SK-N-SH (cell line): ENCODE measurements at regions not wholly inside any gene's neighbourhood (a gene's known extent, or its start where the extent isn't known, plus 50 kb on each side); places are given as distances from the start of the nearest gene placed in this dataset.

ENCODE experiments used
- CTCF ChIA-PET: fragments of 300-600, 350-600 bp; formaldehyde crosslinking; extraction: SDS; loops from one replicate; lab custom pipeline; 2021; lab: Yijun Ruan, JAX
- POLR2A ChIA-PET: fragments of 350-600 bp; sonication (Branson Sonifier 250); formaldehyde crosslinking; extraction: SDS; loops from one replicate; lab custom pipeline; 2020; ENCODE audit warnings: antibody characterized with exemption, inconsistent platforms; lab: Yijun Ruan, JAX
- DNase-seq: peaks from one replicate; pipeline ENCODE4 v3.0.0; 2012
- H2AFZ ChIP-seq: fragments of 200-600 bp; sonication (generic); 2 replicates; pipeline ENCODE4 v1.8.1; 2016; ENCODE audit warnings: antibody characterized with exemption, mild to moderate bottlenecking, low read depth
- H3F3A ChIP-seq: fragments of 200-600 bp; sonication (generic); replicated peaks from 2 replicates; pipeline ENCODE3; 2016; ENCODE audit warnings: antibody characterized with exemption, mild to moderate bottlenecking; ENCODE audit not compliant: insufficient read depth
- H3K27ac ChIP-seq, 2 experiments: fragments of 200-500 bp in 1 of 2; fragments of 200-600 bp in 1 of 2; sonication (Bioruptor generic) in 1 of 2; sonication (generic), shearing (Covaris generic) in 1 of 2; 2 replicates each; pipeline versions ENCODE4 v1.5.1 to v1.6.1; 2014 to 2016; ENCODE audit warnings: low read depth in 2 of 2, inconsistent platforms in 1 of 2, low read length in 1 of 2, mild to moderate bottlenecking in 1 of 2, mixed read lengths in 1 of 2
- H3K27me3 ChIP-seq: fragments of 200-600 bp; sonication (generic), shearing (Covaris generic); 2 replicates; pipeline ENCODE4 v1.6.1; 2016; ENCODE audit warnings: mixed run types; ENCODE audit not compliant: insufficient read depth
- H3K36me3 ChIP-seq, 2 experiments: fragments of 200-500 bp in 1 of 2; fragments of 200-600 bp in 1 of 2; sonication (Bioruptor generic) in 1 of 2; sonication (generic) in 1 of 2; replicated peaks in 1 of 2; 2 replicates each; pipeline versions ENCODE3 to v1.5.1; 2014 to 2016; ENCODE audit warnings: low read length in 1 of 2, mild to moderate bottlenecking in 1 of 2; ENCODE audit not compliant: insufficient read depth in 2 of 2, control insufficient read depth in 1 of 2
- H3K4me1 ChIP-seq, 2 experiments: fragments of 200-500 bp in 1 of 2; fragments of 200-600 bp in 1 of 2; sonication (Bioruptor generic) in 1 of 2; sonication (generic), shearing (Covaris generic) in 1 of 2; 2 replicates each; pipeline versions ENCODE4 v1.5.1 to v1.6.1; 2014 to 2016; ENCODE audit warnings: low read depth in 1 of 2, low read length in 1 of 2, mixed run types in 1 of 2; ENCODE audit not compliant: insufficient read depth in 2 of 2, control insufficient read depth in 1 of 2
- H3K4me2 ChIP-seq: fragments of 200-600 bp; sonication (generic), shearing (Covaris generic); 2 replicates; pipeline ENCODE4 v1.6.1; 2017; ENCODE audit warnings: mixed run types
- H3K4me3 ChIP-seq, 2 experiments: fragments of 200-500 bp in 1 of 2; fragments of 200-600 bp in 1 of 2; sonication (Bioruptor generic) in 1 of 2; sonication (generic), shearing (Covaris generic) in 1 of 2; 2 replicates each; pipeline versions ENCODE4 v1.5.1 to v1.8.1; 2014 to 2016; ENCODE audit warnings: low read depth in 2 of 2, inconsistent platforms in 1 of 2, low read length in 1 of 2, mild to moderate bottlenecking in 1 of 2, mixed read lengths in 1 of 2, moderate library complexity in 1 of 2
- H3K79me2 ChIP-seq: fragments of 200-600 bp; sonication (generic); 2 replicates; pipeline ENCODE4 v1.8.1; 2017; ENCODE audit warnings: mild to moderate bottlenecking; ENCODE audit not compliant: insufficient read depth
- H3K9ac ChIP-seq: fragments of 200-600 bp; sonication (generic); 2 replicates; pipeline ENCODE4 v1.6.1; 2017; ENCODE audit warnings: mixed run types
- H3K9me2 ChIP-seq: fragments of 200-600 bp; sonication (generic); 2 replicates; pipeline ENCODE4 v1.6.1; 2017; ENCODE audit warnings: mixed run types
- H3K9me3 ChIP-seq: fragments of 200-600 bp; sonication (generic); 2 replicates; pipeline ENCODE4 v1.6.1; 2017; ENCODE audit warnings: mixed run types, mild to moderate bottlenecking, moderate library complexity
- H4K20me1 ChIP-seq: fragments of 200-600 bp; sonication (generic); 2 replicates; pipeline ENCODE4 v1.6.1; 2017; ENCODE audit warnings: mild to moderate bottlenecking, mixed run types; ENCODE audit not compliant: insufficient read depth
- CHD2 ChIP-seq: fragments of 150-350 bp; IDR thresholded peaks from 2 replicates; pipeline ENCODE4 v1.6.1; 2018; ENCODE audit warnings: low read length; ENCODE audit not compliant: partially characterized antibody
- FOXM1 ChIP-seq: IDR thresholded peaks from 2 replicates; pipeline ENCODE4 v1.4.0; 2012; ENCODE audit warnings: low read depth, mild to moderate bottlenecking
- MEF2A ChIP-seq: IDR thresholded peaks from 2 replicates; pipeline ENCODE4 v1.4.0; 2012; ENCODE audit warnings: low read depth, borderline replicate concordance
- RFX5 ChIP-seq: IDR thresholded peaks from 2 replicates; pipeline ENCODE4 v1.6.1; 2012; ENCODE audit warnings: mild to moderate bottlenecking, improper control_type of control experiment, low read length
- RXRA ChIP-seq: IDR thresholded peaks from 2 replicates; pipeline ENCODE4 v1.4.0; 2012; ENCODE audit warnings: low read depth, mild to moderate bottlenecking, borderline replicate concordance
- TAF1 ChIP-seq: IDR thresholded peaks from 2 replicates; pipeline ENCODE4 v1.6.1; 2012; ENCODE audit warnings: low read depth, mild to moderate bottlenecking, low read length, moderate library complexity, borderline replicate concordance
- TCF12 ChIP-seq: IDR thresholded peaks from 2 replicates; pipeline ENCODE4 v1.4.0; 2012
- TEAD4 ChIP-seq: IDR thresholded peaks from 2 replicates; pipeline ENCODE4 v1.4.0; 2012; ENCODE audit warnings: mild to moderate bottlenecking, borderline replicate concordance; ENCODE audit not compliant: insufficient read depth
- ZBTB33 ChIP-seq: IDR thresholded peaks from 2 replicates; pipeline ENCODE4 v1.4.0; 2012; ENCODE audit warnings: low read depth, borderline replicate concordance
- WGBS: methylation state at CpG from one replicate; pipeline ENCODE4 v1.1.6; 2017; ENCODE audit warnings: low lambda C conversion rate; 5-methylcytosine and 5-hydroxymethylcytosine counted together
- TF ChIP-seq, protein P1 (sequence below): IDR thresholded peaks from 2 replicates; pipeline ENCODE4 v1.6.1; 2012; ENCODE audit warnings: mild to moderate bottlenecking, low read depth, low read length, moderate library complexity
- TF ChIP-seq, protein P2 (sequence below): fragments of 150-350 bp; IDR thresholded peaks from 2 replicates; pipeline ENCODE4 v1.6.1; 2017; ENCODE audit warnings: antibody characterized with exemption, low read length, low read depth, borderline replicate concordance

GRCh38 chr10:4035599-4035945 lies 250.6 kb upstream of the KLF6 start:
- Histone ChIP-seq H3K4me3 (no peak overlapping the region), H3K4me2 (no peak overlapping the region), H3K9me2 (no peaks in the 10 kb centered on the region), H3K79me2 (no peaks in the 10 kb centered on the region), H4K20me1 (no peaks in the 10 kb centered on the region), H3K9me3 (no peaks in the 10 kb centered on the region), H3K4me1 (no peaks in the 10 kb centered on the region), H2AFZ (no peak overlapping the region), H3K9ac (no peak overlapping the region), H3F3A (no peaks in the 10 kb centered on the region), H3K27ac (no peak overlapping the region), H3K36me3 (no peaks in the 10 kb centered on the region), H3K27me3 (no peaks in the 10 kb centered on the region)
- POLR2A ChIA-PET, result no interaction called here
- DNase-seq, result no peak
- CTCF ChIA-PET, result no interaction called here
- WGBS, result 97% methylated on average over 3 of the region's 3 CpGs
- no peak for TF ChIP-seq ZBTB33
- no peak for TF ChIP-seq TAF1
- no peak for TF ChIP-seq TEAD4
- TF ChIP-seq, protein P1, sequence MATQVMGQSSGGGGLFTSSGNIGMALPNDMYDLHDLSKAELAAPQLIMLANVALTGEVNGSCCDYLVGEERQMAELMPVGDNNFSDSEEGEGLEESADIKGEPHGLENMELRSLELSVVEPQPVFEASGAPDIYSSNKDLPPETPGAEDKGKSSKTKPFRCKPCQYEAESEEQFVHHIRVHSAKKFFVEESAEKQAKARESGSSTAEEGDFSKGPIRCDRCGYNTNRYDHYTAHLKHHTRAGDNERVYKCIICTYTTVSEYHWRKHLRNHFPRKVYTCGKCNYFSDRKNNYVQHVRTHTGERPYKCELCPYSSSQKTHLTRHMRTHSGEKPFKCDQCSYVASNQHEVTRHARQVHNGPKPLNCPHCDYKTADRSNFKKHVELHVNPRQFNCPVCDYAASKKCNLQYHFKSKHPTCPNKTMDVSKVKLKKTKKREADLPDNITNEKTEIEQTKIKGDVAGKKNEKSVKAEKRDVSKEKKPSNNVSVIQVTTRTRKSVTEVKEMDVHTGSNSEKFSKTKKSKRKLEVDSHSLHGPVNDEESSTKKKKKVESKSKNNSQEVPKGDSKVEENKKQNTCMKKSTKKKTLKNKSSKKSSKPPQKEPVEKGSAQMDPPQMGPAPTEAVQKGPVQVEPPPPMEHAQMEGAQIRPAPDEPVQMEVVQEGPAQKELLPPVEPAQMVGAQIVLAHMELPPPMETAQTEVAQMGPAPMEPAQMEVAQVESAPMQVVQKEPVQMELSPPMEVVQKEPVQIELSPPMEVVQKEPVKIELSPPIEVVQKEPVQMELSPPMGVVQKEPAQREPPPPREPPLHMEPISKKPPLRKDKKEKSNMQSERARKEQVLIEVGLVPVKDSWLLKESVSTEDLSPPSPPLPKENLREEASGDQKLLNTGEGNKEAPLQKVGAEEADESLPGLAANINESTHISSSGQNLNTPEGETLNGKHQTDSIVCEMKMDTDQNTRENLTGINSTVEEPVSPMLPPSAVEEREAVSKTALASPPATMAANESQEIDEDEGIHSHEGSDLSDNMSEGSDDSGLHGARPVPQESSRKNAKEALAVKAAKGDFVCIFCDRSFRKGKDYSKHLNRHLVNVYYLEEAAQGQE, result no peak
- TF ChIP-seq RFX5, result no peak
- TF ChIP-seq RXRA, result no peak
- TF ChIP-seq FOXM1, result no peak

DNA sequence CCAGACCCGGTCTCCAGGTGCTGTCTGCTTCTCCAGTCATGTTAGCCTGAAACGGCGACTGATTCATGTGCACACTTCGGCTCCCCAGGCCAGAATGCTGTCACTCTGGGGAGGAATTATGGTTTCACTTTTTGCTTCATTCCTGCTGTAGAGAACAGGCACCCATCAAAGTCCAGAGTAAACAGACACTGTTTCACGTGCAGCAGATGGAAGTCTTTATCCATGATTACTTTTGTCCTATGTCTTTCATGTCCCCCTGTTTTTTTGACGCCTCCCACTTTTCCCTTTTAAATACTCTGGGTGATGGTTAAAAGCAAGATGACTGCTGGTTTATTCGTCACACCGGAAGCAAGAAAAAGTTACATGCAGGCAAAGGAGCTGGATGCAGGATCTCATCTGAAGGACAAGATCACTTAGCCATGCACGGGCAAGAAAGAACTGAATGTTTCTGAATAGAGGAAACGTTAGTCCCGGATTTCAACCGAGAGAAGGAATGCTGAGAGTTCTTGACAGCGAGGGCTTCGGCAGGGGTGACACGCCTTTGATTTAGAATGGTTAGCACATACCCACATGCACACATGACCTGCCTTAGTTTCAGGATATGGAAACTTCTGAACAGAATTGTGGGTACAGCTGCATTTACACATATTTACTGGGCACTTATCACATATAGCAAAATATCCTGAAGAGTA lies 250.0 kb upstream of the KLF6 start:
- Histone ChIP-seq H3K36me3 (no peaks in the 10 kb centered on the region), H2AFZ (no peak overlapping the region), H3K4me3 (no peak overlapping the region), H3K9me2 (no peaks in the 10 kb centered on the region), H3K27me3 (no peaks in the 10 kb centered on the region), H3K4me2 (no peak overlapping the region), H3K9ac (no peak overlapping the region), H3K27ac (no peak overlapping the region), H3K79me2 (no peaks in the 10 kb centered on the region), H4K20me1 (no peaks in the 10 kb centered on the region), H3K9me3 (no peaks in the 10 kb centered on the region), H3K4me1 (no peaks in the 10 kb centered on the region), H3F3A (no peaks in the 10 kb centered on the region)
- CTCF ChIA-PET, result interaction anchor here (0.9 kb wide), 1 partner anchor 13 kb away, joined by 3 read pairs; no protein-coding TSS in a partner anchor
- DNase-seq, result no peak
- TF ChIP-seq RFX5, result no peak
- no peak for TF ChIP-seq TEAD4
- TF ChIP-seq, protein P2, sequence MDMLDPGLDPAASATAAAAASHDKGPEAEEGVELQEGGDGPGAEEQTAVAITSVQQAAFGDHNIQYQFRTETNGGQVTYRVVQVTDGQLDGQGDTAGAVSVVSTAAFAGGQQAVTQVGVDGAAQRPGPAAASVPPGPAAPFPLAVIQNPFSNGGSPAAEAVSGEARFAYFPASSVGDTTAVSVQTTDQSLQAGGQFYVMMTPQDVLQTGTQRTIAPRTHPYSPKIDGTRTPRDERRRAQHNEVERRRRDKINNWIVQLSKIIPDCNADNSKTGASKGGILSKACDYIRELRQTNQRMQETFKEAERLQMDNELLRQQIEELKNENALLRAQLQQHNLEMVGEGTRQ, result no peak
- no peak for TF ChIP-seq MEF2A
- no peak for TF ChIP-seq TCF12
- no peak for TF ChIP-seq CHD2
- 86% methylated on average over 15 of the region's 15 CpGs for WGBS
- POLR2A ChIA-PET, result no interaction called here
